GM19035 (cell line): ENCODE measurements at regions not wholly inside any gene's neighbourhood (a gene's known extent, or its start where the extent isn't known, plus 50 kb on each side); places are given as distances from the start of the nearest gene placed in this dataset.

ENCODE experiments used
- ATAC-seq: cut with Tn5 transposase; IDR thresholded peaks from one replicate; pipeline ENCODE4 v1.9.1; 2021; ENCODE audit not compliant: unreplicated experiment

DNA sequence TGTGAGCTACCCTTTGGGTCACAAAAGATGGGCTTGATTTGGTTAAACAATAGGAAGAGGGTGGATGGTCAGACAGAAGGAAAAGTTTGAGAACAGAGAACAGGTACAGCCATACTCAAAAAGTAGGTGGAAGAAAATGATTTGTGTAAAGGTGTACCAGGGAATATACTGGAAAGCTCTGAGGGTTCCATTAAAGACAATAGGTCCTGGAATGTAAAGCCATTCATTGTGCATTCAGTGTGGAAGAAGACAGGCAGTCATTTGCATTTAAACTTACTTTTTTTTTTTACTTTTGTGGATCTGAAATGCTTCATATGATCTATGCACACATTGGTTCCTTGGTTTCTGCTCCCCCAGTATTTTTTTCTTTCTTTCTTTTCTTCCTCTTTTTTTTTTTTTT, 581.4 kb upstream of the PIK3C3 start:
- no peak for ATAC-seq

GRCh38 chr18:41372046-41372665, 582.9 kb upstream of the PIK3C3 start:
- ATAC-seq, result no peak

- ATAC-seq, result no peak
Observed at GRCh38 chr18:41371156-41372045, 583.6 kb upstream of the PIK3C3 start.

DNA sequence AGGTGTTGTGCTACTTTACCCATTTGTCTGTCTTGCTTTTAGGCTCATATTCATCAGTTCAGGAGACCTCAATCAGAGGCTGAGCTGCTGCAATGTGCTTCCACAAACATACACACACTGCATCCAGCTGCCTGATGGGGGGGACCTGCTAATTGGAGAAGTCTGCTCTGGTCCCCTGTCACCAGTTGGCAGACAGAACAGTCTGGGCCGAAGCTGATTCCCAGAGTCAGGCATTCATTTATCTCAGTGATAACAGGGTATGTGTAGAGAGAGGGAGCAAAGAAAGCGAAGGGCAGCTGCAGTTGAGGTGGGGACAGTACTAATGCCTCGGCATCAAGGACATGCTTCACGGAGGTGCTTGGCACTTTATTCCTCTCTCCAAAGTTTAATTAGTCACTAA, 584.3 kb upstream of the PIK3C3 start:
- no peak for ATAC-seq

DNA sequence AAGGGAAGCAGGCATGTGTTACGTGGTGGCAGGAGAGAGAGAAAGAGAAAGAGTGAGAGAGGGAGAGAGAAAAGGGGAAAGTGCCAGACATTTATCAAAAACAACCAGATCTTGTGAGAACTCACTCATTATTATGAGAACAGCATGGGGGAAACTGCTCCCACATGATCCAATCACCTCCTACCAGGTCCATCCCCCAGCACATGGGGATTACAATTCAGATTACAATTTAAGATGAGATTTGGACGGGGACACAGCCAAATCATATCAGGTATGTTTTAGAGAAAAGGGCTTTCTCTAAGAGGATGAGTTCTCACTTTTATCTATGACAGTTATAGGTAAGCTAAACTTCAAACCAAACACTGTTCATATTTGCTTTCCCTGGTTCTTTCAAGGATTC, 597.3 kb upstream of the PIK3C3 start:
- ATAC-seq, result no peak

- ATAC-seq, result no peak
Observed at GRCh38 chr18:41353777-41354528, 601.1 kb upstream of the PIK3C3 start.

- ATAC-seq, result no peak
Observed at GRCh38 chr18:41351430-41351829, 603.6 kb upstream of the PIK3C3 start.

DNA sequence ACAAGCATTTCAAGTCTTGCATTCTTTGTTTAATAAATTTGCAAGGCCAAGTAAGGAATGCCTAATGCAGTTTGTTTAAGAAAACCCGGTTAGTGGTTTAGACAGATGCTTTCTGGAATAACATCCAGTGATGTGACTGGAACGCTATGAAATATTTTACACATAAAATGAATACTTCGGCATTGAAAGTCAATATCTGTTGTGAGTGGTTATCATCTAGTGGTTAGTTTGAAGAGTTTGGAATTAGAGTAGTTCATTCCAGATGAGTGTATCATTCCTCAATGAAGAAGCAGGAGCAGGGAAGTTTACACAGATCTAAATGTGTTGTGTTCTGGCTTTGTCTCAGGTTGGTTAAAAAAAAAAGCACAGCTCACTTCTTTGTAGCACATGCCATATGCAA, 608.0 kb upstream of the PIK3C3 start:
- no peak for ATAC-seq

- ATAC-seq, result no peak
Observed at GRCh38 chr18:41343808-41344207, 611.2 kb upstream of the PIK3C3 start.

DNA sequence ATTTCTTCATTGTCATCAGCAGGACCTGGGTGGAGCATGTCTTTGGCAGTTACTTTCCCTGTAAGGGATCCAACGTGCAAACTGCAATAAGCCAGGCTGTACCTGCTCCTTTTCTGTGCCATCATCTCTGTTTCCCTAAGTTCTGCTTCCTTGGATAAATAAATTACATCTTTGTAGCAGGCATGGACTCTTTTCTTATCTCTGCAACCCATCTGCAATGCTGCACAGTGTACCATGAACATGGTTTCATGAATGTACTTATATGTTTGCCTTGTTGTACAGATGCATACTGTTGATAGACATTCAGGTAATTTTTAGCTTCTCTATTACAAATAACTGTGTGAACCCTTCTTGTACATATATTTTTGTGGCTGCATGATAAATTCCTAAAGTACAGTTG, 616.7 kb upstream of the PIK3C3 start:
- ATAC-seq, result no peak

- no peak for ATAC-seq
Observed at GRCh38 chr18:41331661-41332060, 623.4 kb upstream of the PIK3C3 start.

GRCh38 chr18:41326311-41326710, 628.7 kb upstream of the PIK3C3 start:
- ATAC-seq, result no peak

DNA sequence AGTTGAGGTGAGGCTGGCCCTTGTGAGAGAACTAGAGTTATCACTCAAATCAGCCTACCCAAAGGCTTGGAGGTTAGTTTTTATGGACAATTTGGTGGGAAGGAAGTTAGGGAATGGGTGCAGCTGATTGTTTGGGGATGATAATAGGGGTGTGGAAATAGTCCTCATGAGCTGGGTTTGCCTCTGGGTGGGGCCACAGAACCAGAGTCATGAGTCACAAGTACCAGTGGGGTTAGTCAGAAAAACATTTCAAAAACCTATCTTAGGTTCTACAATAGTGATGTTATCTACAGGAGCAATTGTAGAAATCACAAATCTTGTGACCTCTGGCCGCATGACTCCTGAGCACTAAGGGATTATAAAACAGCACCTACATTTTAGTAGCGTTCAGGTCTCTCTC, 630.1 kb upstream of the PIK3C3 start:
- ATAC-seq, result no peak

DNA sequence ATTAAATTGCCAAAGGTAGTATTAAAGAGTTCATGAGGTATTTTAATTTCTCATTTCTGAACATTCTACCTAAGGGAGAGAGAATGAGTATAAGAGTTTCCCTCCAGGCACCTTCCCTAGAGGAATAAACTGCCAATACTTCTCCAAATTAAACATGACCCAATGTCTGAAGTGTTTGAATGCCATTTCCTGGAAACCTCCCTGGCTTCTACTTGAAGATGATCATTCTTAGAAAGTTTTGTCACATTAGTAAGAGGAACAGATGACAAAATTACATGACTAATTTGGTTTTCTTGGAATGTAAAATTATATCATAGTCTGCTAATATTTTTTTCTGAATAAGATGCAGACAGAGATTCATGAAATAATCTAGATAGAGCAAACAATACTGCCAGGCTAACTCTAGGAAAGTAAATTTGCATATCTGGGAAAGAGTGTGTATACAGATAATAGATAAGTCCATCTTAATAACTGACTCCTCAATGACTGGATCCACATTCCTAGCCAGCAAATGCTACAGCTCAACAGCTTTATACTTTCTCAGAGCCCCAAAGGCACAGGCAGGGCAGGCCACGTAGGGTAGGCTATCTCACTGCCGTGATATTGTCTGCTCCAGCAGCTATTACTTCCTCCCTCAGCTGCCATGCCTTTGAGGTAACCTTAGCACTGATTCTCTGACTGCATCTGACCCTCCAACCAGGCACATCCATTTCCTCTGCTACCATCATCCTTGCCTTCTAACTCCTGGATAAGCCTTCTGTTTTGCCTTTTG, 630.8 kb upstream of the PIK3C3 start:
- no peak for ATAC-seq

GRCh38 chr18:41323044-41323443, 632.0 kb upstream of the PIK3C3 start:
- no peak for ATAC-seq

DNA sequence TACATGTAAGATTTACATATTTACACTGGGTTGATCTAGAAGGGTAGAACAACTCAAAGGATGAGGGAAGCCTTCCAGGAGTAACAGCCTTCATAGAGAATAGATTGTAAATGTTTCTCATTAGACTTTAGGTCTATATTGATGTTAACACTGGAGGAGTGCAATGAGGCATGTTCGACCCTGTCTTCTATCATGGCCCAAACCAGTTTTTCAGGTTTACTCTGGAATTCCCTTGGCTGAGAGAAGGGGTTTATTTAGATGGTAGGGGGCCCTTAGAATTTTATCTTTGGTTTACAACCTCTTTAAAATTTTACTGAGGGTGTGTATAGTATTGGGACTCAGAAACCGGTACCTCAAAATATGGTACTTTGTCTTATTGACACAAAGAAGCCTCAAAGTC, 634.9 kb upstream of the PIK3C3 start:
- ATAC-seq, result no peak

DNA sequence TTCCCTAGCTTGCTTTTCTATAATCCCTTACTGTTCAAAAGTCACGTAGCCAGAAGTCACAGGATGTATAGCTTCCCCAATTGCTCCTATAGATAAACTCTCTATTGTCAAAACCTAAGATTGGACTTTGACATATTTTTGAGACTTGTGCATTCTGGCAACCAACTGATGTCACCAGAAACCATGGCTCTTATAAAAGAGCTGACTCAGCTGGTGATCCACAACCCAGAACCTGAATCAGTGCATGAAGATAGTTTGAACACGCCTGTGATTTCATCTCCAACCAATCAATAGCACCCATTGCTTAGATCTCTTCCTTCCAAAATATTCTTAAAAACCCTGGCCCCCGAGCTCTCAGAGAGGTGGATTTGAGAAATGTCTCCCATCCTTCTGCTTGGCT, 639.9 kb upstream of the PIK3C3 start:
- no peak for ATAC-seq

- ATAC-seq, result no peak
Observed at GRCh38 chr18:41311571-41312547, 643.2 kb upstream of the PIK3C3 start.

DNA sequence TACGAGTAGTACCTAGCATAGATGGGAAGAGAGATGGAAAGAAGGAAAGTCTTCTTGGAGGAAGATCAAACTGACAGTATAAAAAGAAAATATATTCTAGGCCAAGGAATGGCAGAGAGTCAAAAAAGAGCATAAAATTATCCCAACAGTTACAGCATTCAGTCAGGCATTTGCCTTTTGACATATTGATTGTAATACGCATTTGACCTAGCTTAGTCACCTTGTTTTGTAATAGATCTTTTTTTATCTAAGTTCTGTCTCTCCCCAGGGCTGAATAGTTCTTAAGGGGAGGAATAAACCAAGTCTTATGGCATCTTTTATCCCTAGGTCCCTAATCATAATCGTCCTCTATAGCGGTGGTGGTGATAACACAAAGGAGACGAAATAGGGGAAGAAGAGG, 657.3 kb upstream of the PIK3C3 start:
- no peak for ATAC-seq

GRCh38 chr18:41269294-41269693, 685.7 kb upstream of the PIK3C3 start:
- ATAC-seq, result no peak
